Neural progenitor cell (in vitro differentiated cells): ENCODE measurements at regions not wholly inside any gene's neighbourhood (a gene's known extent, or its start where the extent isn't known, plus 50 kb on each side); places are given as distances from the start of the nearest gene placed in this dataset.

Experiments
- EZH2 ChIP-seq: fragments of 200-600 bp; sonication (generic); IDR thresholded peaks from 2 replicates; pipeline ENCODE4 v1.6.1; 2017; ENCODE audit warnings: antibody characterized with exemption, mild to moderate bottlenecking, moderate library complexity
- TF ChIP-seq, protein P1 (sequence below): fragments of 200-600 bp; sonication (generic); IDR thresholded peaks from 2 replicates; pipeline ENCODE4 v1.5.1; 2017; ENCODE audit warnings: antibody characterized with exemption, mild to moderate bottlenecking

DNA sequence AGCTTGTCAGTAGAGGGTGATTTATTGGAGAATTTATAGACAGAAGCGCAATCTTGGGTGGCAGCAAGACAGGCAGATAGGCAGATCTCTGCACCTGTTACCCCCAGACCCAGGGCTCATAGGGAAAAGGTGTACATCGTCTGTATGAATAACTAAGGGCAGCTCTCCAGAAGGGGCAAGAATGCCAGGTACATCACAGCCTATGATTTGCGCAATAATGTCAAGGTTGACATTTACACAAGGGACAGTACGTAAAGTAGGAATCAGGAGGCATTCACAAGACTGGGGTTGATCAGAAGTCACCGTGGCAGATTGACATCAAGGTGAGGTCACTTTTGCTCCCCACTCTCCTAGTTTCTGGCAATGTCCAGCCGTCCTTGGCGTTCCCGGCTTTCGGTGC is 524.1 kb downstream of the TRIML1 start:
- TF ChIP-seq, protein P1, sequence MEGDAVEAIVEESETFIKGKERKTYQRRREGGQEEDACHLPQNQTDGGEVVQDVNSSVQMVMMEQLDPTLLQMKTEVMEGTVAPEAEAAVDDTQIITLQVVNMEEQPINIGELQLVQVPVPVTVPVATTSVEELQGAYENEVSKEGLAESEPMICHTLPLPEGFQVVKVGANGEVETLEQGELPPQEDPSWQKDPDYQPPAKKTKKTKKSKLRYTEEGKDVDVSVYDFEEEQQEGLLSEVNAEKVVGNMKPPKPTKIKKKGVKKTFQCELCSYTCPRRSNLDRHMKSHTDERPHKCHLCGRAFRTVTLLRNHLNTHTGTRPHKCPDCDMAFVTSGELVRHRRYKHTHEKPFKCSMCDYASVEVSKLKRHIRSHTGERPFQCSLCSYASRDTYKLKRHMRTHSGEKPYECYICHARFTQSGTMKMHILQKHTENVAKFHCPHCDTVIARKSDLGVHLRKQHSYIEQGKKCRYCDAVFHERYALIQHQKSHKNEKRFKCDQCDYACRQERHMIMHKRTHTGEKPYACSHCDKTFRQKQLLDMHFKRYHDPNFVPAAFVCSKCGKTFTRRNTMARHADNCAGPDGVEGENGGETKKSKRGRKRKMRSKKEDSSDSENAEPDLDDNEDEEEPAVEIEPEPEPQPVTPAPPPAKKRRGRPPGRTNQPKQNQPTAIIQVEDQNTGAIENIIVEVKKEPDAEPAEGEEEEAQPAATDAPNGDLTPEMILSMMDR: no peak
- TF ChIP-seq EZH2: no peak
